GM19023 (cell line): ENCODE measurements at regions not wholly inside any gene's neighbourhood (a gene's known extent, or its start where the extent isn't known, plus 50 kb on each side); places are given as distances from the start of the nearest gene placed in this dataset.

Experiments used
- ATAC-seq: cut with Tn5 transposase; IDR thresholded peaks from one replicate; pipeline ENCODE4 v1.9.1; 2021; ENCODE audit warnings: mild to moderate bottlenecking, moderate library complexity; ENCODE audit not compliant: unreplicated experiment

GRCh38 chr5:32984851-32985610, 273.9 kb downstream of the NPR3 start:
- ATAC-seq, result no peak

GRCh38 chr5:32989815-32990214, 278.7 kb downstream of the NPR3 start:
- no peak for ATAC-seq

- no peak for ATAC-seq
These were observed 279.7 kb downstream of the NPR3 start for GRCh38 chr5:32990593-32991420.

- no peak for ATAC-seq
These were observed 280.3 kb downstream of the NPR3 start for GRCh38 chr5:32991421-32991815.

- ATAC-seq, result no peak
These were observed 285.2 kb downstream of the NPR3 start for GRCh38 chr5:32996336-32996735.

GRCh38 chr5:33008751-33009418, 297.8 kb downstream of the NPR3 start:
- no peak for ATAC-seq

GRCh38 chr5:33010846-33011245, 299.7 kb downstream of the NPR3 start:
- ATAC-seq, result no peak

GRCh38 chr5:33011801-33012200, 300.7 kb downstream of the NPR3 start:
- no peak for ATAC-seq

- no peak for ATAC-seq
These were observed 312.5 kb downstream of the NPR3 start for GRCh38 chr5:33023649-33024048.

- ATAC-seq, result no peak
These were observed 321.4 kb downstream of the NPR3 start for GRCh38 chr5:33032271-33033070.

- ATAC-seq, result no peak
These were observed 322.4 kb downstream of the NPR3 start for GRCh38 chr5:33033516-33033915.

GRCh38 chr5:33034777-33035176, 323.7 kb downstream of the NPR3 start:
- ATAC-seq, result no peak

- ATAC-seq, result no peak
These were observed 324.9 kb downstream of the NPR3 start for GRCh38 chr5:33035851-33036527.

- no peak for ATAC-seq
These were observed 326.0 kb downstream of the NPR3 start for GRCh38 chr5:33037076-33037475.

GRCh38 chr5:33041586-33041985, 330.5 kb downstream of the NPR3 start:
- no peak for ATAC-seq

GRCh38 chr5:33043343-33043997, 332.3 kb downstream of the NPR3 start:
- no peak for ATAC-seq

GRCh38 chr5:33046091-33046490, 335.0 kb downstream of the NPR3 start:
- no peak for ATAC-seq

- ATAC-seq, result no peak
These were observed 337.2 kb downstream of the NPR3 start for GRCh38 chr5:33048315-33048714.

- ATAC-seq, result no peak
These were observed 338.2 kb downstream of the NPR3 start for GRCh38 chr5:33049298-33049697.

- ATAC-seq, result no peak
These were observed 338.7 kb downstream of the NPR3 start for GRCh38 chr5:33049842-33050241.
